22Rv1 (cell line): ENCODE measurements at regions not wholly inside any gene's neighbourhood (a gene's known extent, or its start where the extent isn't known, plus 50 kb on each side); places are given as distances from the start of the nearest gene placed in this dataset.

ENCODE experiments used
- ZFX ChIP-seq: fragments of 450-650 bp; IDR thresholded peaks from 2 replicates; pipeline ENCODE4 v1.6.1; 2017; ENCODE audit warnings: antibody characterized with exemption, borderline replicate concordance
- TF ChIP-seq, protein P1 (sequence below): fragments of 450-650 bp; IDR thresholded peaks from 2 replicates; pipeline ENCODE4 v1.5.1; 2017; ENCODE audit warnings: mild to moderate bottlenecking

GRCh38 chr6:27111743-27112142, 135.8 kb upstream of the PRSS16 start:
- TF ChIP-seq, protein P1, sequence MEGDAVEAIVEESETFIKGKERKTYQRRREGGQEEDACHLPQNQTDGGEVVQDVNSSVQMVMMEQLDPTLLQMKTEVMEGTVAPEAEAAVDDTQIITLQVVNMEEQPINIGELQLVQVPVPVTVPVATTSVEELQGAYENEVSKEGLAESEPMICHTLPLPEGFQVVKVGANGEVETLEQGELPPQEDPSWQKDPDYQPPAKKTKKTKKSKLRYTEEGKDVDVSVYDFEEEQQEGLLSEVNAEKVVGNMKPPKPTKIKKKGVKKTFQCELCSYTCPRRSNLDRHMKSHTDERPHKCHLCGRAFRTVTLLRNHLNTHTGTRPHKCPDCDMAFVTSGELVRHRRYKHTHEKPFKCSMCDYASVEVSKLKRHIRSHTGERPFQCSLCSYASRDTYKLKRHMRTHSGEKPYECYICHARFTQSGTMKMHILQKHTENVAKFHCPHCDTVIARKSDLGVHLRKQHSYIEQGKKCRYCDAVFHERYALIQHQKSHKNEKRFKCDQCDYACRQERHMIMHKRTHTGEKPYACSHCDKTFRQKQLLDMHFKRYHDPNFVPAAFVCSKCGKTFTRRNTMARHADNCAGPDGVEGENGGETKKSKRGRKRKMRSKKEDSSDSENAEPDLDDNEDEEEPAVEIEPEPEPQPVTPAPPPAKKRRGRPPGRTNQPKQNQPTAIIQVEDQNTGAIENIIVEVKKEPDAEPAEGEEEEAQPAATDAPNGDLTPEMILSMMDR = no peak
- no peak for TF ChIP-seq ZFX
